ENCODE measurements at regions not wholly inside any gene's neighbourhood (a gene's known extent, or its start where the extent isn't known, plus 50 kb on each side); places are given as distances from the start of the nearest gene placed in this dataset.

DNA sequence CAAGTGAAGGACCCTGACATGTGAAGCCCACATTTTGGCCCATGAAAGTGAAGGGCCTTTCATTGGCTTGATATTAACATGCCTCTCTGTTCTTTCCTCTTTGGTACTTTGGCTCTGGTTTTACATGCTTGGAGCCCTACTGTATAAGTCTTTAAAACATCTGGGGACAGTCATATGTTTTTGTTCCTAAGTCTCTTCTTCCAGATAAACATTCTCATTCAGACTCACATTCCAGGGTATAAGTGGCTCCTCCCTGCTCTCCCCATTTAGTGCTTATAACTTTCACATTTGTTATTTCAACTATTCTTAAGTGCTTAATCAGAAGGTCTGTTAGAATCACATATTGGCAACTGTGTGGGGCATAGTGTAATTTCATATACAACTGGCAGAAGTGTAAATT lies 1932.2 kb upstream of the CELF4 start:
- no peaks in the 10 kb centered on the region for H3K4me1 ChIP-seq (ENCODE audit: control insufficient read depth, insufficient read depth, low read length)
- no peak for DNase-seq (ENCODE audit: low read depth in 4 of 6, low spot score in 6 of 6)
- no peaks in the 10 kb centered on the region for H3K27me3 ChIP-seq (ENCODE audit: control insufficient read depth, insufficient read depth, low read length)
- no peak overlapping the region for H3K4me3 ChIP-seq (ENCODE audit: low read depth, low read length)
- H3K36me3 ChIP-seq (ENCODE audit: control insufficient read depth, insufficient read depth, low read length): no peaks in the 10 kb centered on the region
- H3K27ac ChIP-seq (ENCODE audit: low read depth, low read length): no peak overlapping the region
- no peaks in the 10 kb centered on the region for H3K9me3 ChIP-seq (ENCODE audit: control insufficient read depth, insufficient read depth, low read length)

DNA sequence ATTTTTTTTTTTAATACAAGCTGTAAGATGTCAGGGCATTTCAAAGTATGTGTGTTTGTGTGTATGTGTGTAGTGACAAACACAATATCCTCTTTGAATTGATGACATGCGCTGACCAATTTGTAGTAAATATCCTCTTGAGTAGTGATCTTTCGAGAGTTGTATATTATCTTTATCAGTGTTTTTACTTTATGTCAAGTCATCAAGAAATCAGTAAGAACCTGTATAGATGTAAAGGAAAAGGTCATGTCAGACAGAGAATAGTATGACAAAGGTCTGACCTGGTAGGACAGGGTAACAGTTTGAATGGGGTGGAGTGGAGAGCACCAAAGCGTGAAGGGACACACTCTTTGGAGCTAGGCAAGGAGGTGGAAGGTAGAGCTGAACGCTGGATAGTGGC lies 1931.4 kb upstream of the CELF4 start:
- Histone ChIP-seq H3K9me3 (ENCODE audit: control insufficient read depth, insufficient read depth, low read length) (no peaks in the 10 kb centered on the region), H3K36me3 (ENCODE audit: control insufficient read depth, insufficient read depth, low read length) (no peaks in the 10 kb centered on the region), H3K27ac (ENCODE audit: low read depth, low read length) (no peak overlapping the region), H3K4me3 (ENCODE audit: low read depth, low read length) (no peak overlapping the region), H3K27me3 (ENCODE audit: control insufficient read depth, insufficient read depth, low read length) (no peaks in the 10 kb centered on the region), H3K4me1 (ENCODE audit: control insufficient read depth, insufficient read depth, low read length) (no peaks in the 10 kb centered on the region)
- WGBS (ENCODE audit: insufficient coverage): 100% methylated on average over 2 of the region's 4 CpGs
- no peak for DNase-seq (ENCODE audit: low read depth in 4 of 6, low spot score in 6 of 6)

DNA sequence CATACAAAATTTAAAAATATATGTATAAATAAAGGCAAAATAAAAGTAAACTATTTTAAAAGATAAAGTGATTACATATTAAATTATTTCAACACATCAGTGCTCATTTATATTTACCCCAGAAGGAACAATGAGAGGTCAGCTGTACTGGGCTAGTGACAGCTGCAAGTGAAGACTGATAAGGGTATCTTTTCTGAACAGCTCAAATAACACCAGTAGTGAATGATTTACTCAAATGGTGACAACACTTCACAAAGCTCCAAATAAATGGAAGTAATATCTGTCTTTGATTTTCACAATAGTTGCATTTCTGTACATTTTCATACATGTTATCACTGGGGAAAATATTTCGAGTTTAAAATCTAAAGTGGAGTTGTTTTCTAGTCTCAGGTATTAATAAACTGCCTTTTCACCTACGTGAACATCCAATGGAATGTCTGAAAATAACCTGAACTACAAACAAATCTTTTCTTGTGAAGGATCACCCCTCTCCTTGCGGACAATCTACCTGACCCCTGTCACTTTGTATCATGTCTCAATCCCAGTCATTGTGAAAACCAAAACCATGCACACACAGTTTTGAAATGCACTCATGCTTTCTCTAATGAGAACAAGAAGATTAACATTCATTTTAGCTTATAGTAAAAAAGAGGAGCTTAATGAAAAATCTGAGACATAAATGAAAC lies 1928.8 kb upstream of the CELF4 start:
- no peaks in the 10 kb centered on the region for H3K9me3 ChIP-seq (ENCODE audit: control insufficient read depth, insufficient read depth, low read length)
- no peaks in the 10 kb centered on the region for H3K27me3 ChIP-seq (ENCODE audit: control insufficient read depth, insufficient read depth, low read length)
- no peaks in the 10 kb centered on the region for H3K36me3 ChIP-seq (ENCODE audit: control insufficient read depth, insufficient read depth, low read length)
- 100% methylated on average over 2 of the region's 3 CpGs for WGBS (ENCODE audit: insufficient coverage)
- no peaks in the 10 kb centered on the region for H3K4me1 ChIP-seq (ENCODE audit: control insufficient read depth, insufficient read depth, low read length)
- DNase-seq (ENCODE audit: low read depth in 4 of 6, low spot score in 6 of 6): no peak
- no peak overlapping the region for H3K4me3 ChIP-seq (ENCODE audit: low read depth, low read length)
- H3K27ac ChIP-seq (ENCODE audit: low read depth, low read length): no peak overlapping the region

DNA sequence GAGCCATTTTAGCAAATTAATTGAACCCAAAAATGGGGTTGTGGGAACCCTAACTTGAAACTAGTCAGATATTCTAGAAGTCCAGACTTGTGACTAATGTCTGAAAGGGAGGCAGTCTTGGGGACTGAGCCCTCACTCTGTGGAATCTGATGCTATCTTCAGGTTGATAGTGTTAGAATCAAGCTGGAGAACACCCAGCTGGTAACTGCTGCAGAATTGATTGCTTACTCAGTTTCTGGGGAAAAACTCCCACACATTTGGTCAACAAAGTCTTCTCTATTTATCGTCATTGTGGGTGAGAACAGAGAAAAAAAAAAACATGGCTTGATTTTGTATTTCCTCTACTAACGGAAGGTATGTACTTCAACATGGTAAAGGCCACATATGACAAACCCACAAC lies 1925.8 kb upstream of the CELF4 start:
- no peaks in the 10 kb centered on the region for H3K27me3 ChIP-seq (ENCODE audit: control insufficient read depth, insufficient read depth, low read length)
- no peak overlapping the region for H3K27ac ChIP-seq (ENCODE audit: low read depth, low read length)
- no CpG with 5 or more reads among the region's 2 CpGs for WGBS (ENCODE audit: insufficient coverage)
- H3K4me3 ChIP-seq (ENCODE audit: low read depth, low read length): no peak overlapping the region
- H3K9me3 ChIP-seq (ENCODE audit: control insufficient read depth, insufficient read depth, low read length): no peaks in the 10 kb centered on the region
- no peaks in the 10 kb centered on the region for H3K4me1 ChIP-seq (ENCODE audit: control insufficient read depth, insufficient read depth, low read length)
- DNase-seq (ENCODE audit: low read depth in 4 of 6, low spot score in 6 of 6): no peak
- no peaks in the 10 kb centered on the region for H3K36me3 ChIP-seq (ENCODE audit: control insufficient read depth, insufficient read depth, low read length)

DNA sequence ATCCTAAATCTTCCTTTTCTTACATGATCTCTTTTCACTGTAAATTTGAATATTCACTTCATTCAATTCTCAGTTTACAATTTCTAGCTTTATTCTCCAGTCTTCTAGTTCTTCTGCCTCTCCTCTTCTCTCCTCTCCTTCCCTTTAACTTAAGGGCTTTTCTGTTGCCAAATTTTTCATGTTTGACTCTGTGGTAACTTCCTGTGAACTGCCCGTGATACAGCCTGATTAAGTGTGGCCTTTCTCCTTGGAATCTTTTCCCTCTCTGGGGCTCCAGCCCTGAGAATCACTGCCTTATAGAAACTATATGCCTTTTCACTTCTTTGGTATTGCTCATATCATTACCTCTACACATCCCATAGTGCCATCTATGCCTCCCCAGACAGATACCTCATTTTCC lies 1923.8 kb upstream of the CELF4 start:
- Histone ChIP-seq H3K4me3 (ENCODE audit: low read depth, low read length) (no peak overlapping the region), H3K27me3 (ENCODE audit: control insufficient read depth, insufficient read depth, low read length) (no peaks in the 10 kb centered on the region), H3K36me3 (ENCODE audit: control insufficient read depth, insufficient read depth, low read length) (no peaks in the 10 kb centered on the region), H3K27ac (ENCODE audit: low read depth, low read length) (no peak overlapping the region), H3K4me1 (ENCODE audit: control insufficient read depth, insufficient read depth, low read length) (no peaks in the 10 kb centered on the region), H3K9me3 (ENCODE audit: control insufficient read depth, insufficient read depth, low read length) (no peaks in the 10 kb centered on the region)
- no peak for DNase-seq (ENCODE audit: low read depth in 4 of 6, low spot score in 6 of 6)
- 50% methylated on average over 1 of the region's 1 CpG for WGBS (ENCODE audit: insufficient coverage)

DNA sequence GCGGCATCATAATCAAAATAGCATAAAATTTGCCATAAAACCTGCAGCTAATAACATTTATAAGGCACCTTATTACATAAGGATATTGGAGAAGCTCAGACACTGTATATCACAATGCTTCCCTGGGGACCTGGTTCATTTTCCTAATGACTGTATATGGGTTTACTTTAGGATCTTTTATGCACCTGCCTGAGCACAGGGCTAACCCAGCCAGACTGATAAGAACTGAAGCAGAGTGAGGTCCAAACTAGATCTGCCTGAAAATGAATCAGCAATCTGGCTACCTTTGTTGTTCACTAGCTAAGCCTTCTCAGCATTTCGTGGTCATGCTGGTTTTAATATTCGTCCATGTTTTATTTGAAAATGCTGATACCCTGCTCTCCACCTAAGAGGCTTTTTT lies 1922.3 kb upstream of the CELF4 start:
- DNase-seq (ENCODE audit: low read depth in 4 of 6, low spot score in 6 of 6): peak in 2 of 6 donors; percentile 20 to 87
- WGBS (ENCODE audit: insufficient coverage): 76% methylated on average over 3 of the region's 3 CpGs
- Histone ChIP-seq H3K4me1 (ENCODE audit: control insufficient read depth, insufficient read depth, low read length) (no peaks in the 10 kb centered on the region), H3K36me3 (ENCODE audit: control insufficient read depth, insufficient read depth, low read length) (no peaks in the 10 kb centered on the region), H3K27ac (ENCODE audit: low read depth, low read length) (no peak overlapping the region), H3K27me3 (ENCODE audit: control insufficient read depth, insufficient read depth, low read length) (no peaks in the 10 kb centered on the region), H3K4me3 (ENCODE audit: low read depth, low read length) (no peak overlapping the region), H3K9me3 (ENCODE audit: control insufficient read depth, insufficient read depth, low read length) (no peaks in the 10 kb centered on the region)

DNA sequence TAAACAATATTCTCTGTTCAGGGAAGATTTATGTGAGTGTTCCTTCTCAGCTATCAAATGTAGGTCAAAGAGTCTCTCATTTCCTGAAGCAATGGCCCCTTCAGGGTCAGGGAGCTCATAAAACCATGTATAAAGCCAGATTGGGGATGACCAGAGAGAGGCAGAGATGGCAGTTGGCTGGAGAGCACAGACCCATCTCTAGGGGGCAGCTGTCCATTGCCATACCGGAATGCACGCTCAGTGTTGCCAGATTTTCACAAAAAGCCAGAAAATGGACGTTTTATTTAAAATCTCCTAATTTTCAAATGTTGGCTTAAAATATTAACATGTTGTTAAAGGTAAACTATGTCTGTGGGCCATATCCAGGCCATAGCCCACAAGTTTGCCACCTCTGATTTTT lies 1920.7 kb upstream of the CELF4 start:
- Histone ChIP-seq H3K4me3 (ENCODE audit: low read depth, low read length) (no peak overlapping the region), H3K9me3 (ENCODE audit: control insufficient read depth, insufficient read depth, low read length) (no peaks in the 10 kb centered on the region), H3K27me3 (ENCODE audit: control insufficient read depth, insufficient read depth, low read length) (no peaks in the 10 kb centered on the region), H3K4me1 (ENCODE audit: control insufficient read depth, insufficient read depth, low read length) (no peaks in the 10 kb centered on the region), H3K36me3 (ENCODE audit: control insufficient read depth, insufficient read depth, low read length) (no peaks in the 10 kb centered on the region), H3K27ac (ENCODE audit: low read depth, low read length) (no peak overlapping the region)
- 100% methylated on average over 2 of the region's 3 CpGs for WGBS (ENCODE audit: insufficient coverage)
- DNase-seq (ENCODE audit: low read depth in 4 of 6, low spot score in 6 of 6): no peak

DNA sequence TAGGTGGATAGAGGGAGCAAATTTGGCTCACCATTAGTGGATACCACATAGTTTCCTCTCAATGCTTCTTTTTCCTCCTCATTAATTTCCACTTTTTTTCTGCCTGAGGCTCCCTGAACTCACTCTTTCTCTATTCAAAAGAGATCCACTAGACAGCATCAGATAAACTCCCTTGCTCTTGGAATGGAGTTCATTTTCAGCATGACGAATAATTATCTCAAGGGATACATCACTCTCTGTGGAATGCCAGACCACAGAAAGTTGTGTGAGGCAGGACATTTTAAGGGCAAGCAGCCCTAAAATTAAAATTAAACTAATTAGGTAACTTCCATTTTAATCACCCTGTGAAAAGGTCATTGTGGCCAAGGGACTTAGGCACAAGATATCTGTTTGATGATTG lies 1920.1 kb upstream of the CELF4 start:
- Histone ChIP-seq H3K36me3 (ENCODE audit: control insufficient read depth, insufficient read depth, low read length) (no peaks in the 10 kb centered on the region), H3K4me1 (ENCODE audit: control insufficient read depth, insufficient read depth, low read length) (no peaks in the 10 kb centered on the region), H3K9me3 (ENCODE audit: control insufficient read depth, insufficient read depth, low read length) (no peaks in the 10 kb centered on the region), H3K27ac (ENCODE audit: low read depth, low read length) (no peak overlapping the region), H3K27me3 (ENCODE audit: control insufficient read depth, insufficient read depth, low read length) (no peaks in the 10 kb centered on the region), H3K4me3 (ENCODE audit: low read depth, low read length) (no peak overlapping the region)
- WGBS (ENCODE audit: insufficient coverage): no CpG with 5 or more reads among the region's 1 CpG
- DNase-seq (ENCODE audit: low read depth in 4 of 6, low spot score in 6 of 6): no peak

DNA sequence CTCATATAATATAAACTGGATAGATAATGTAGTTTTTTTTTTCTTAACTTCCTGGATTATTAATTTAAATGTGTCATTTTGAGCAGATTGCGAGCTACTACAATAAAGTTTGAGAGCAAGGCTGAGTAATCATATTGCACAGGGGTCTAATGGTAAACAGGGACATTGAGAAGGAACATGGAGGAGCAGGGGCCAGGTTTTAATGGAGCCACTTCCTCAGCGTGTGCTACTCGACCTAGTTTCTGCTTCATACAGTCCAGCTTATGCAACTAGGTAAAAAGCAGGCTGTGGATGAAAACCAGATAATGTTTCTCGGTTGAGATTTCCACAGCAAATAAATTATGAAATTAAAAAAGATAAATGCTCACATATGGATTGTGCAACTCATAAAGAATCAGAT lies 1915.7 kb upstream of the CELF4 start:
- no peaks in the 10 kb centered on the region for H3K27me3 ChIP-seq (ENCODE audit: control insufficient read depth, insufficient read depth, low read length)
- H3K4me1 ChIP-seq (ENCODE audit: control insufficient read depth, insufficient read depth, low read length): no peaks in the 10 kb centered on the region
- no peaks in the 10 kb centered on the region for H3K9me3 ChIP-seq (ENCODE audit: control insufficient read depth, insufficient read depth, low read length)
- no peak overlapping the region for H3K4me3 ChIP-seq (ENCODE audit: low read depth, low read length)
- WGBS (ENCODE audit: insufficient coverage): 100% methylated on average over 1 of the region's 4 CpGs
- H3K27ac ChIP-seq (ENCODE audit: low read depth, low read length): no peak overlapping the region
- H3K36me3 ChIP-seq (ENCODE audit: control insufficient read depth, insufficient read depth, low read length): no peaks in the 10 kb centered on the region
- DNase-seq (ENCODE audit: low read depth in 4 of 6, low spot score in 6 of 6): no peak

DNA sequence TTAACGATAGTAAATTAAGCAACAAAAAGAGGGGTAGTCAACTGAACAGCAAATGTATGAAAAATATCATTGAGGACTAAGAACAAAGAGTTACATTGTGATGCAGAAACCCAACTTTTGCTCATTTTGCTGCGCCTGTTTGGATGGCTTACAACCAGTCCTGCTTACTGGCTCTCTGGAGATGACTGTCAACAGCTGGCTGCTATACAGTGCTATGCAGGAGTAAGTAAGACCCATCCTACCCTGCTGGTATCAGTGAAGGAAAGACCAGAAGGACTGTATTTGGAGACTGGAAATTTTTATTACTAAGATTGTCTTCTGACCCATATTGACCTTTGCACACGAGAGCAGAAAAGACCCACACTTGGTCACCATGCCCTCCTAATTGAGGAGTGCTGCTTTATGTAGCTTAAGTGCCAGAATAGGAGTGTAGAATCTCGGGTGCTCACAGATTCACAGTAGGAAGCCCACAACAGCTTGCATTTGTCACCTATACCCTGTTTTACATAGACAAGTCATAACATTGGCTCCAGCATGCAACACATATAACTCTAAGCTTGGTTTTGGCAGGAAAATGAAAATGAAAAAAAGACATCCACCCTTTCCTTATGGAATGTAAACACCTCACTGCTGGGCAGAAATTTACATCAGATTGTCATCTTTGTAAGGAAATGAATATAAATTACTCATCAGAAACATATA lies 1915.0 kb upstream of the CELF4 start:
- no peak overlapping the region for H3K27ac ChIP-seq (ENCODE audit: low read depth, low read length)
- no peaks in the 10 kb centered on the region for H3K9me3 ChIP-seq (ENCODE audit: control insufficient read depth, insufficient read depth, low read length)
- WGBS (ENCODE audit: insufficient coverage): 100% methylated on average over 1 of the region's 4 CpGs
- no peaks in the 10 kb centered on the region for H3K27me3 ChIP-seq (ENCODE audit: control insufficient read depth, insufficient read depth, low read length)
- peak in 1 of 6 donors; percentile 70 for DNase-seq (ENCODE audit: low read depth in 4 of 6, low spot score in 6 of 6)
- no peaks in the 10 kb centered on the region for H3K36me3 ChIP-seq (ENCODE audit: control insufficient read depth, insufficient read depth, low read length)
- H3K4me3 ChIP-seq (ENCODE audit: low read depth, low read length): no peak overlapping the region
- no peaks in the 10 kb centered on the region for H3K4me1 ChIP-seq (ENCODE audit: control insufficient read depth, insufficient read depth, low read length)
